CD4-positive, alpha-beta T cell treated with Interleukin-21 for 1 hour (primary cell): ENCODE measurements at regions not wholly inside any gene's neighbourhood (a gene's known extent, or its start where the extent isn't known, plus 50 kb on each side); places are given as distances from the start of the nearest gene placed in this dataset.
"Not testable (repeated sequence)": the region's sequence is repeated elsewhere in the genome, so short reads cannot be mapped to it uniquely, and the experiment has no call there.

Source experiments
- DNase-seq: peaks from one replicate; pipeline ENCODE4 v3.0.0-alpha.2; 2020

DNA sequence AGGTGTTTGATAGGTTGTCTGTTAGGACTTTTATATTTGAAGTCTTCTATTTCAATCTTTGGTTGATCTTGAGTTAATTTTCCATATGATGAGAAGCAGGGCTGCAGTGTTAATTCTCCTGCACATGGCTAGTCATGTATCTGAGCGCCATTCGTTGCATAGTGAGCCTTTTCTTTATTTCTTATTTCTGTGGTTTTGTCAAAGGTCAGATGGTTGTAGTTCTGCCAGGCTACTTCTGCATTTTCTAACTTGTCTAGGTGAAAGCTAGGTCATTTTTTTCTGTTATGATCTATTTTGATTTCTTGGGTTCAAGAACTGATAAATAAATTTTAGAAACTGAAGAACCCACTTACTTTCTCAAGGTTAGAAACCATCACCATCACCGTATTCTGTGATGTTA, 56.7 kb downstream of the CCDC74A start:
- no peak for DNase-seq

DNA sequence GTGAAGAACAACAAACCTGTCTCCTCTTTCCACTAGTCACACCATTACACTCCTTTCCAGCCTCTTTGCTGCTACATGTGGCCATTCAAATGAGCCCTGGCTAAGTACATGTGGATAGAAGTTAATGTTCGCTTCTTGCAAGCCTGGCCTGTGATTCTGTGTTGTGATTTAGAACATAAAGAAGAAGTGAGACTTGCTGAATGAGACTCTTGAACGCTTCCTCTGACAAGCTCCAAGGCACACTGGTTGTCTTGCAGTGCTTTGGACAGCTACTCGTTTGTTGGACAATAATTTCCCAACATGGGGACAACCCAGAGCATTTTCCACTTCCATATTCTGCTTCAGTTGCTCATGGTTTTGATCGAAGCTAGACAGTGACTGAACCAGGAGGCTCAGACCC, 57.3 kb downstream of the CCDC74A start:
- no peak for DNase-seq

DNA sequence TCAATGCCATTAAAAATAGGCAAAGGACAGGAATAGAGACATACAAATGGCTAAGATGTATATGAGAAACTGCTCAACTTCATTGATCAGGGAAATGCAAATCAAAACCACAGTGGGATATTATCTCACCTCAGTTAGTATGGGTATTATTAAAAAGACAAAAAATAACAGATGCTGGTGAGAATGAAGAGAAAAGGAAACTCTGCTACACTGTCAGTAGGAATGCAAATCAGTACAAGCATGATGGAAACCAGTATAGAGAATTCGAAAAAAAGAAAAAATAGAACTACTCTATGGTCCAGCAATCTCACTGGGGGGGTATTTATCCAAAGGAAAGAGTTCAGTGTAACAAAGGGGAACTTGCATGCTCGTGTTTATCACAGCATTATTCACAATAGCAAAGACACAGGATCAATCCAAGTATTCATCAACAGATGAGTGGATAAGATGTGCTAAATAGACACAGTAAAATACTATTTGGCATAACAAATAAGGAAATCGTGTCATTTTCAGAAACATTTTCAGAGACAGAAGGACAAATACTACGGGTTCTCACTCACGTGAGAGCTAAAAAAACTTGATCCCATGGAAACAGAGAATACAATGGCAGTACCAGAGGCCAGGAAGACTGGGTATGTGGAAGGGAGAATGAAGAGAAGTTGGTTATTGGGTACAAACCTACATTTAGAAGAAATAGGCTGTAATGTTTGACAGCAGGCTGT, 60.6 kb downstream of the CCDC74A start:
- no peak for DNase-seq

DNA sequence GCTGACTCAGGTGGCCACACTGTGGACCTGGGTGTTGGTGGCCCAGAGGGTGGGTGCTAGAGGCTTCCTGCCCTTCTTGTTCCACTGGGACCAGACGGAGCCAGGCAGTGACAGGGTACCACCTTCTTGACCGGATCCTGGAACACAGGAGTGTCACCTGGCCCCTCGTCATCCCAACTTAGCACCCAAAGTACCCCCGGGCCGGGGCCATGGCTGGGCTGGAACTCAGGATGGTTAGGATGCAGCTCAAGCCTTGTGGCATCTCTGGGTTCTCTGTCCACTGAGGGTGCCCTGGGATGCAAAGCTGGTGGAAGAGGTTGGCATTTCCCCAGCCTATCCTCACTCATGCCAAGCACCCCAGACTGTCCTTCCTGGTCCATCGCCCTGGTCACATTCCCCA, 61.4 kb downstream of the CCDC74A start:
- DNase-seq: not testable (repeated sequence)

DNA sequence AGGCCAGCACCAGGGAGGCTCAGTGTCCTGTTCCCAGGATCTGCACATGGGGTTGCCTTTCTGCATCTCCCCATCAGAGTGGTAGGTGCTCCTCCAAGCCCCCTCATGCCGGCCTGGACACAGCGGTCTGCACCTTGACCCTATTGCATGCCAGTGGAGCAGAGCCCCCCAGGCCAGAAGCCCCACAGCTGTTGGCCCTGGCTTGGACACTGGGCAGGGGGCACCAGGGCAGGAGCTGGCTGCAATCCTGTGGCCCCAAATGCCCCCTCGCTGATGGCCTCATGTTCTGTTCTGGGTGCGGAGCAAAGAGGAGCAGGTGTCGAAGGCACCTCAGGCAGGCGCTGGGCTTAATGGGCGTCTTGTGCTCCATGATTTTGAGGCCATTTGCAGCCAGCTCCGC, 62.7 kb downstream of the CCDC74A start:
- DNase-seq: no peak

DNA sequence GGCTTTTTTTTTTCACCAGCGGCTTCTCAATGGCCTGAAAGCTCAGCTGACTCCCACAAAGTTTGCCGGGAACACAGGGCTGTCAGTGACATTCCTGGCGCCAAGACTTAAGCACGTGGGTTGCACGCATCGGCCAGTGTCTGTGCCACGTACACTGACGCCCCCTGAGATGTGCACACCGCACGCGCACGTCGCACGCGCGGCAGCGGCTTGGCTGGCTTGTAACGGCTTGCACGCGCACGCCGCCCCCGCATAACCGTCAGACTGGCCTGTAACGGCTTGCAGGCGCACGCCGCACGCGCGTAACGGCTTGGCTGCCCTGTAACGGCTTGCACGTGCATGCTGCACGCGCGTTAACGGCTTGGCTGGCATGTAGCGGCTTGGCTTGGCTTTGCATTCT, 63.2 kb downstream of the CCDC74A start:
- no peak for DNase-seq

DNA sequence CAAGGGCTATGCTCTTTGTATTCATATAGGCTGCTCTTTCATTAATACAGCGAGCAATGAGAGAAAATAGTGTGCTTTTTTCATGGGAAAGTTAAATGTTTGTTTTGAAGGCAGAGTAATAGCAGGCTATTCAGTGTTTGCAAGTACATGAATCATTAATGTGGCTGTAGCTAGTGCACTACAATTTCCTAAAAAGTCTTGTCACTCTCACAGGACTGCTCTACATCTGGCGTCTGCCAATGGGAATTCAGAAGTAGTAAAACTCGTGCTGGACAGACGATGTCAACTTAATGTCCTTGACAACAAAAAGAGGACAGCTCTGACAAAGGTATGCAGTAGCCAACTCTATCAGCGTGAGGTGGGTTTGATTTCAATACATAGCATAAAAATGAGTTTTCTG, 68.9 kb downstream of the CCDC74A start:
- DNase-seq: not testable (repeated sequence)

DNA sequence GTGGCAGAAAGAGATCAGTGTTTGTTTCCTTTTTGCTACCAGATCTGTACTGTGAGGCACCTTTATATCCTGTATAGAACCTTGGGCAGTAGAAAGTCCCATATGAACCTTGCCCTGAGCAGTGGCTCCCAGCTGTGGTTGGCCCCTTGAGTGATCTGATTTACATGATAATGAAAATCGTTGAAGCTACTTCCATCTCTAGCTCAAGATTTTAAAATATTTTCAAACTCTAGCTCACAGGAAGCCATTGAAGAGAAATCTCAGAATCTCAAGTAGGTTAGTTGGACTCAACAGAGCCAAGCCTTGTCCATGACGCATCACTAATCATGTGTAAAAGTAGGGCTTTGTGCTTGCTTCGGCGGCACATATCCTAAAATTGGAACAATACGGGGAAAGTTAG, 74.8 kb downstream of the CCDC74A start:
- not testable (repeated sequence) for DNase-seq

DNA sequence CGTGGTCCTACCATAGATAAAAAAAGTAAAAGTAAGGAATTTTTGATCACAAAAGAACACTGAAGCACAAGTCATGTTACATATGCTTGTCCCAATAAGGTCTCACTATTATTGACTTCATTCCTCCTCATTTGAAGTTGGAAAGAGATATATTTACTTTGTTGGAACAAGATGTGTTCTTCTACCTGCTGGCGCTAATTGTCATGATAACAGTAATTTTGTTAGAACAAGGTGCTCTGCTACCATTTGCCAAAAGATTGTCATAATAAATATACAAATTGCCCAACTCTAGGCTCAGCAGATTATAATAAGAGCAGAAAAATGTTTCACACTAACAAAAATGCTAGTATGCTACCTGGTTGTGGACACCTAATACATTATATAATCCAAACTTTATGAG, 77.0 kb downstream of the CCDC74A start:
- not testable (repeated sequence) for DNase-seq

DNA sequence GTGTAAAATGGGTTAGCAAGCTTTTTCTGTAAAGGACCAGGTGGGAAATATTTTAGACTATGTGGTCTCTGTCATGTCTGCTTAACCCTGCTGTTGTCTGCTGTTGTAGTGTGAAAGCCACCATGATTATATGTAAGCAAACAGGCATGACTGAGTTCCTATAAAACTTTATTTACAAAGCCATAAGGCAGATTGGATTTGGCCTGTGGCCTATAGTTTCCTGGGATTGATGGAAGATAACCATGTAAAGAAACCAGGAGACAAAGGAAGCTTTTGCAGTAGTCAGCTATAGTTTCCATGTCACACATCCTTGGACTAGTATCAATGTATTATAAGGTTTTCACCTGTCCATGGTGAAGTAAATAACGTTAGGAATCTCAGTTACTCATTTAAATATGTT, 78.7 kb downstream of the CCDC74A start:
- not testable (repeated sequence) for DNase-seq

DNA sequence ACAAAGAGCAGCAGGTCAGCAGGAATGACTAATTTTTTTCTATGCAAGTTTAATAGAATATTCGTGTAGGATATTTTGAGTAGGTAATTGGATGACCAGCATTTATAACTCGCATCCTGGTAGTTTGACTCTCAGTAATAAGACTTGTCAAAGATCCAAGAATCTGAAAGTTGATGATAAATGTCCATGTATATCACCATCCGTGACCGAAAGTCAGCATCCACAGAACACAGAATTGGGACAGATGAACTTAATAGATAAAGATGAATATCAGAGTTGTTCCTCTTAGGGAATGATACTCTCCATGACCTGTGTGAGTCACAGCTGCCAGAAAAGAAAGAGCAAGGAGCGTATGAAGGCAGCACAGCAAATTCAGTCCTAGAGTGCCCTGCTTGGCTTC, 79.4 kb downstream of the CCDC74A start:
- not testable (repeated sequence) for DNase-seq

DNA sequence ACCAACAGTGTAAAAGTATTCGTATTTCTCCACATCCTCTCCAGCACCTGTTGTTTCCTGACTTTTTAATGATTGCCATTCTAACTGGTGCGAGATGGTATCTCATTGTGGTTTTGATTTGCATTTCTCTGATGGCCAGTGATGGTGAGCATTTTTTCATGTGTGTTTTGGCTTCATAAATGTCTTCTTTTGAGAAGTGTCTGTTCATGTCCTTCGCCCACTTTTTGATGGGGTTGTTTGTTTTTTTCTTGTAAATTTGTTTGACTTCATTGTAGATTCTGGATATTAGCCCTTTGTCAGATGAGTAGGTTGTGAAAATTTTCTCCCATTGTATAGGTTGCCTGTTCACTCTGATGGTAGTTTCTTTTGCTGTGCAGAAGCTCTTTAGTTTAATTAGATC, 86.9 kb downstream of the CCDC74A start:
- not testable (repeated sequence) for DNase-seq

DNA sequence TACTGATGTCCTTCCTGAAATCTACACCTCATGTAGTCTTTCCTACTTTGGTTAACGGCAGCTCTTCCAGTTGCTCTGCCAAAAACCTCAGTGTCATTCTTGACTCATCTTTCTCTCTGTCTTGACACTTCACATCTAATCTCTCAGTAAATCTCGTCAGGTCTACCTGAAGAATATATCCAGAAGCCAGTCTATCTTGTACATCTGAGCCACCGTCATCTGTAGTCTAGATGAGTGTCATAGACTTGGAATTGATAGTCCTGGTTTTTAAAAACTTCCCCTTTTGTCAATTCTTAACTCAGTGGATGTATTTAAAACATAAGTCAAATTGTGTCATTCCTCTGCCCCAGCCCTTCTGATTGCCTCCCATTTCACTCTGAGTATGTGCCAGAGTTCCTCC, 90.6 kb downstream of the CCDC74A start:
- DNase-seq: not testable (repeated sequence)

DNA sequence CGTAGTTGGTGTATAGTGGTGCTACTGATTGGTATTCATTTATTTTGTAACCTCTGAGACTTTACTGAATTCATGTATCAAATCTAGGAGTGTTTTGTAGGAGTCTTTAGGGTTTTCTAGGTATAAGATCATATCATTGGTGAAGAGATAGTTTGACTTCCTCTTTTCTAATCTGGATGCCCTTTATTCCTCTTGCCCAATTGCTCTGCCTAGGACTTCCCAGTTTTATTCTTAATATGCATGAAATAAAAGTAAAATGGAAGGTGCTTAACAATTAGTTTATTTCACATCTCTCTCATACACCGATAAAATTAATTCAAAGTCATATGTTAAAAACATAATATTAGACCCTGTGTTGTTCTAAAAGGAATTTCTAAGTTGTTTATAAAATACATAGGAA, 95.2 kb downstream of the CCDC74A start:
- not testable (repeated sequence) for DNase-seq

DNA sequence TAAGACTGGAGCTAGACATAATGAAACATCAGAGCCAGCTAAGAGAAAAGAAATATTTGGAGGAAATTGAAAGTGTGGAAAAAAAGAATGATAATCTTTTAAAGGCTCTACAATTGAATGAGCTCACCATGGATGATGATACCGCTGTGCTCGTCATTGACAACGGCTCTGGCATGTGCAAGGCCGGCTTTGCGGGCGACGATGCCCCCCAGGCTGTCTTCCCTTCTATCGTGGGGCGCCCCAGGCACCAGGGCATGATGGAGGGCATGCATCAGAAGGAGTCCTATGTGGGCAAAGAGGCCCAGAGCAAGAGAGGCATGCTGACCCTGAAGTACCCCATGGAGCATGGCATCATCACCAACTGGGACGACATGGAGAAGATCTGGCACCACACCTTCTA, 98.3 kb downstream of the CCDC74A start:
- DNase-seq: not testable (repeated sequence)

DNA sequence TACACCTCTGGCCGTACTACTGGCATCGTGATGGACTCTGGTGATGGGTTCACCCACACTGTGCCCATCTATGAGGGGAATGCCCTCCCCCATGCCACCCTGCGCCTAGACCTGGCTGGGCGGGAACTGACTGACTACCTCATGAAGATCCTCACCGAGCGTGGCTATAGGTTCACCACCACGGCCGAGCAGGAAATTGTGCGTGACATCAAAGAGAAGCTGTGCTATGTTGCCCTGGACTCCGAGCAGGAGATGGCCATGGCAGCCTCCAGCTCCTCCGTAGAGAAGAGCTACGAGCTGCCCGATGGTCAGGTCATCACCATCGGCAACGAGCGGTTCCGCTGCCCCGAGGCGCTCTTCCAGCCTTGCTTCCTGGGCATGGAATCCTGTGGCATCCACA, 98.9 kb downstream of the CCDC74A start:
- not testable (repeated sequence) for DNase-seq

DNA sequence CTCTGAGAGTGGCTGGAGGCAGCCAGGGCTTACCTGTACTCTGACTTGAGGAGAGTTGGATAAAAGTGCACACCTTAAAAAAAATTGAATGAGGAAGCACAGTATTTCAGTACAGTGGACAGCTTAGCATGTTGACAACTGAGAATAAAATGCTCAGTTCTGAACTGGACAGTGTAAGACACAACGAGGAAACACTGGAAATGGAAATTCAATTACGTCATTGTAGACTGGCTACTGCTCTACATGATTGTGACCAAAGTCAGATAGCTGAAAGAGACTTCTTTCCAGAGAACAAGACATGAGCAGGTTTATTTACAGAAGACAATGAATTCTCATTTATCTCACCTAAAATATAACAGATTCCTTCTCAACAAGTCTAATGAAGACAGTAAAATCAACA, 100.1 kb downstream of the CCDC74A start:
- not testable (repeated sequence) for DNase-seq

DNA sequence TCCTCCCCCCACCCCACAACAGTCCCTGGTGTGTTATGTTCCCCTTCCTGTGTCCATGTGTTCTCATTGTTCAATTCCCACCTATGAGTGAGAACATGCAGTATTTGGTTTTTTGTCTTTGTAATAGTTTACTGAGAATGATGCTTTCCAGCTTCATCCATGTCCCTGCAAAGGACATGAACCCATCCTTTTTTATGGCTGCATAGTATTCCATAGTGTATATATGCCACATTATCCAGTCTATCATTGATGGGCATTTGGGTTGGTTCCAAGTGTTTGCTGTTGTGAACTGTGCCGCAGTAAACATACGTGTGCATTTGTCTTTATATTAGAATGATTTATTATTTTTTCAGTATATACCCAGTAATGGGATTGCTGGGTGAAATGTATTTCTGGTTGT, 104.0 kb downstream of the CCDC74A start:
- DNase-seq: not testable (repeated sequence)

DNA sequence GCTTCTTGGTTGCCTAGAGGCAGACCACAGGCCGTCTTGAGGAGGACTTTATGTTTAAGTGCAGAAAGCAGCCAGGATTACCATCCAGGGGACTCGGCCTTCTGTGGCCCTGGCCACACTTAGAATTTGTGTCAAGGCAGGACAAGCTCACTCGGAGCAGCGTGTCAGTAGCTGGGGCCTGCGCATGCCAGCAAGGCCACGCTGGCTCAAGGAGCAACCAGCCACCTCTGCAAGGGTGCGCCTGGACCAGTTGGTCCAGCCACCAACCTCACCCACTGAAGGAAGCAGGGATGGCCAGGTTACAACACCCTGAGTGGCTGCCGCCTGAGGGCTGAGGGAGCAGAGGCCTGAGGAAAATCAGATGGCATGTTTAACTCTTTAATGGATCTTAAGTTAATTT, 105.7 kb downstream of the CCDC74A start:
- DNase-seq: not testable (repeated sequence)

DNA sequence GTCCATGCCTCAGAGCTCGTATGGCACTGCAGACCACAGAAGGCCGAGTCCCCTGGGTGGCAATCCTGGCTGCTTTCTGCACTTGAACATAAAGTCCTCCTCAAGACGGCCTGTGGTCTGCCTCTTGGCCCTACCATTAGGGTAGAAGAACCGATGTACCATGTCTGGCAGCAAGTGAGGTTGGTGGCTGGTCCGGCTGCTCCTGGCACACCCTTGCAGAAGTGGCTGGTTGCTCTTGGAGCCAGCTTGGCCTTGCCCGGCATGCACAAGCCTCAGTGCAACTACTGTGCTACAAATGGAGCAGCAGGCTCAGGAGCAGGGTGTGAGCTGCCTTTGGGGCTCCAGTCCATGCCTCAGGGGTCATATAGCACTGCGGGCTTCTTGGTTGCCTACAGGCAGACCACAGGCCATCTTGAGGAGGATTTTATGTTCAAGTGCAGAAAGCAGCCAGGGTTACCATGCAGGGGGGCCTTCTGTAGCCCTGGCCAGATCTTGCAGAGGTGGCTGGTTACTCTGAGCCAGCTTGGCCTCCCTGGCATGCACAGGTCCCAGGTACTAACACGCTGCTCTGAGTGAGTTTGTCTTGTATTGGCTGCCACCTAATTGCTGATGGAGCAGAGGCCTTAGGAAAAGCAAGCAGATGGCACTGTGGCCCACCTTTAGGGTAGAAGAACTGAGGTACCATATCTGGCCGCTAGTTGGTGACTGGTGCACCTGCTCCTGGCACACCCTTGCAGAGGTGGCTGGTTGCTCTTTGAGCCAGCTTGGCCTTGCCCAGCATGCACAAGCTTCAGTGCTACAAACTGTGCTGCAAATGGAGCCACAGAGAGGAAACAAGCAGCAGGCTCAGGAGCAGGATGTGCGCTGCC, 106.4 kb downstream of the CCDC74A start:
- DNase-seq: not testable (repeated sequence)

DNA sequence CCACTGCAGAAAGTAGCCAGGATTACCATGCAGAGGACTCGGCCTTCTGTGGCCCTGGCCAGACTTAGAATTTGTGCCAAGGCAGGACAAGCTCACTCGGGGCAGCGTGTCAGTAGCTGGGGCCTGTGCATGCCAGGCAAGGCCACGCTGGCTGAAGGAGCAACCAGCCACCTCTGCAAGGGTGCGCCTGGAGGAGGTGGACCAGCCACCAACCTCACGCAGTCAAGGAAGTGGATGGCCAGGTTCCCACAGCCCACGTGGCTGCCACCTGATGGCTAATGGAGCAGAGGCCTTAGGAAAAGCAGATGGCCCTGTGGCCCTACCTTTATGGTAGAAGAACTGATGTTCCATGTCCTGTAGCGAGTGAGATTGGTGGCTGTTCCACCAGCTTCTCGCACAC, 107.9 kb downstream of the CCDC74A start:
- DNase-seq: no peak

DNA sequence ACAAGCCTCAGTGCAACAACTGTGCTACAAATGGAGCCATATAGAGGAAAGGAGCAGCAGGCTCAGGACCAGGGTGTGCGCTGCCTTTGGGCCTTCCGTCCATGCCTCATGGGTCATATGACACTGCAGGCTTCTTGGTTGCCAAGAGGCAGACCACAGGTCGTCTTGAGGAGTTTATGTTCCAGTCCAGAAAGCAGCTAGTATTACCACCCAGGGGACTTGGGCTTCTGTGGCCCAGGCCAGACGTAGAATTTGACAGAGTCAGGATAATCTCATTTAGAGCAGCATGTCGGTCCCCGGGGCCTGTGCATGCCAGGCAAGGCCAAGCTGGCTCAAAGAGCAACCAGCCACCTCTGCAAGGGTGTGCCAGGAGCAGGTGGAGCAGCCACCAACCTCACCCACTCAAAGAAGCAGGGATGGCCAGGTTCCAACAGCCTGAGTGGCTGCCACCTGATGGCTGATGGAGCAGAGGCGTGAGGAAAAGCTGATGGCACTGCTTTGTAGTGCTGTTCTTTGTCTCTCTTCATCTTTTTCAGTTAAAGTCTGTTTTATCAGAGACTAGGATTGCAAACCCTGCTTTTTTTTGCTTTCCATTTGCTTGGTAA, 109.1 kb downstream of the CCDC74A start:
- not testable (repeated sequence) for DNase-seq

DNA sequence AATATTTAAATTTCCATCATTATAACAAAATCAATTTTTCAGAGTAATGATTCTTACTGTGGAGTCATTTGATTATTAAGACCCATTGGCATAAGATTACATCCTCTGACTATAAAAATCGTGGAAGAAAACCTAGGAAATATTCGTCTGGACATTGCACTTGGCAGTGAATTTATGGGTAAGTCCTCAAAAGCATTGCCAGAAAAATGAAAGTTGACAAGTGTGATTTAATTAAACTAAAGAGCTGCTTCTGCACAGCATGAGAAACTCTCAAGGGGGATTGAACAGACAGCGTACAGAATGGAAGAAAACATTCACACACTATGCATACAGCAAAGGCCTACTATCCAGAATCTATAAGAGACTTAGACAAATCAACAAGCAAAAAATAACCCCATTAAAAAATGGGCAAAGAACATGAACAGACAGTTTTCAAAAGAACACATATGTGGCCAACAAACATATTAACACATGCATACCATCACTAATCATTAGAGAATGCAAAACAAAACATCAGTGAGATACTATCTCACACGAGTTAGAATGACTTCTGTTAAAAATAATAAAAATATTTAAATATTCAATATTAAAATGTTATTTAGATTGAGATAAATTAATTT, 111.4 kb downstream of the CCDC74A start:
- not testable (repeated sequence) for DNase-seq
